Glomerular visceral epithelial cell (primary cell): ENCODE measurements at regions not wholly inside any gene's neighbourhood (a gene's known extent, or its start where the extent isn't known, plus 50 kb on each side); places are given as distances from the start of the nearest gene placed in this dataset.
"Not testable (repeated sequence)": the region's sequence is repeated elsewhere in the genome, so short reads cannot be mapped to it uniquely, and the experiment has no call there.

Experiments
- DNase-seq: peaks from one replicate; pipeline ENCODE4 v3.0.0-alpha.2; 2016; ENCODE audit errors: extremely low spot score

DNA sequence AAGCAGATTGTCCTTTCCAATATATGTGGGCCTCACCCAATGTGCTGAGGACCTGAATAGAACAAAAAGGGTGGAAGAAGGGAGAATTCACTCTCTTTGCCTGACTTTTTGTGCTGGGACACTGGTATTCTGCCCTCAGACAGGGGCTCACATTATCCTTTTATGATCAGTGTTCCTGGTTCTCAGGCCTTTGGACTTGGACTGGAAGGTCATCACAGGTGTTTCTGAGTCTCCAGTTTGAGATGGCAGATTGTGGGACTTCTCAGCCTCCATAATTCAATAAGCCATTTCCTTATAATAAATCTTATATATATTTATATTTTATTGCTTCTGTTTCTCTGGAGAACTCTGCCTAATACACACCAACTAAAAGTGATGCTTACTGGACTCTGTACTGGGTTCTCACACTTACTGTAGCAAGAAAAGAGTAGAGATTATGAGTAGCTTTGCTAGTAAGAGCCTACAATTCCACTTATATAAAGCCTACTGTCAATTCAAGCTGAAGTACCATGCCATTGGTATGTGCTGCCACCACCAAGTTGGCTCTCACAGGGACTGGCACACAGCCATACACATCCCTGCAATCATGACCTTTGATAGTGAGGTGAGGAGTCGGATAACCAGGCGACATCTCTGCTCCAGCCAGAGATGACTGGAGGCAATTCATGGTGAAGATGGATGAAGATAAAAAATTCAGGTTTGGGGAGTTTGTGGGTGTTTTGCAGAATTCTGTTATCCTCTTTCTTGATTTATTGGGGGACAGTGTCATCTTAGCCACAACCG is 130.7 kb upstream of the NR3C1 start:
- peak; percentile 33 for DNase-seq

DNA sequence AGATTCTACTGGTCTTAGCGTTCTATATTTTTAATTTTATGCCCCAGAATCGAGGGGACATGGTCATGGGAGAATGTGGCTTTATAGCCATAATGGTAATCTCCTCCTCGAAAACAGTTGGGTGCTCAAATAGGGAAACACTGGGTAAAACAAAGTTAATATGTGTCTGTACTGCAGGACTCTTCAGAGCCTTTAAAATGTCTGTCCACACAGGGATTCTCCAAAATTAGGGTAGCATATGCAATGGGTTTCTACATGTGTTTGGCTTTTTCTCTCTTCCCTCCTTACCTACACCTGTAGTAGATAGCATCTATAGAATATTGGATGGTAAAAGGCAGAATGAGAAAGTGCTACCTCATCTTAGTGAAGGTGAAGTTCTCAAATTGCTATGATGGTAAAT is 130.0 kb upstream of the NR3C1 start:
- no peak for DNase-seq

DNA sequence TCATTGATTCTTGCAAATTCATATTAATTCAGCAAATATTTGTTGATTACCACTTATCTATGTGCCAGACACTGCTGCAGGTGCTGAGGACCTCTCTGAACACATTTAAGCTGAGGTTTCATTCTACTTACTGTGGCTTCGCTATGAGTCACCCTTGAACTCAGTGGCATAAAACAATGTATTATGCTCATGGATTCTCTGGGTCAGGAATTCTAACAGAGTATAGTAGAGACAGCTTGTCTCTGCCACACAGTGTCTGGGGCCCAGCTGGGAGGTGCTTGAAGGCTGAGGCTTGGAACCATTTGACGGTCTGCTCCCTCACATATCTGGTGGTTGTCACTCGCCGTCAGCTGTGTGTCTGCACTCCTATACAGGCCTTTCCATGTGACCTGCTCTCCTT is 124.3 kb upstream of the NR3C1 start:
- peak; percentile 62 for DNase-seq

DNA sequence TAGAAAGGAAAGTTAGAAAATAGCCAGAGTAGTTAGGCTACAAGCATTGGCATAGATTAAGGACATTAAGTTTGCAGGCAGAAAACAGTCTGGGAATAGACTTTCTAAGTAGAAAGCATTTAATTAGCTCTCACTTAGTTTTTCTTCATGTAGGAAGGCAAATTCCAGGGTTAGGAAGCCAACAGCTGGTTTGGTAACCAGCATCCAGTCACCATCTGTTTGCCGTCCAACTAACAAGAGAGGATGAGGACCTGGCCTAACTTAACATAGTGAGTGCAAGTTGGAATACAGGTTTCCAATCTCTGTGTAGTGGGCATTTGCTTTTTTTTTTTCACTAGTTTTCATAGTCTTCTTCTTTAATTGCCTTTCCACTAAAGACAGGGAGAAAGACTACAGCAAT is 121.7 kb upstream of the NR3C1 start:
- DNase-seq, result no peak

DNA sequence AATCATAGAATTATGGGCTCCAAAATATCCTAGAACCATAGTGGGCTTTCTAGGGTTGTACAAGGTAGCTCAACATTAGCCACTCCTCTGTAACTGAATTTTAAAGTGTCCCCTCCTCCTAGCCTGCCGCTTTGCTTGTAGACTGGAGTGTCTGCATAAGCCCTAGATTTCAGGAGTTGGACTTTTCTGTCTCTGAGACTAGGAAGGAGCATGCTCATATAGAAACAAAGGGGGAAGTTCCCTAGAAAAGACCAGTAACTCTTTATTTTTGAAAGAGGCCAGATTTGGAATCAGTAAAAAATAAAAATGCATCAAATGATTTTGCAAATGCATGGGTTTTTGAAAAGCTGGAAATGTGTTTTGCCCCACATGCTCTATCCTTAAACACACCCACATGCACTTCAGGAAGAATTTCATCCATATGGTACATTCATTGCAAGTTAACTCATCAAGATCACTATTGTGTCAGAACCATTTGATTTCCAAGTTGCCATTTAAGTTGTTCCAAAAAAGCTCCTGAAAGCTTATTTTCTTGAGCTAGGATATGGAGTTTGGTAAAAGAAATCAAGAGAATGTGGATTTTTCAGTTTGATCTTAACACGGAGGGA is 121.0 kb upstream of the NR3C1 start:
- DNase-seq, result no peak

DNA sequence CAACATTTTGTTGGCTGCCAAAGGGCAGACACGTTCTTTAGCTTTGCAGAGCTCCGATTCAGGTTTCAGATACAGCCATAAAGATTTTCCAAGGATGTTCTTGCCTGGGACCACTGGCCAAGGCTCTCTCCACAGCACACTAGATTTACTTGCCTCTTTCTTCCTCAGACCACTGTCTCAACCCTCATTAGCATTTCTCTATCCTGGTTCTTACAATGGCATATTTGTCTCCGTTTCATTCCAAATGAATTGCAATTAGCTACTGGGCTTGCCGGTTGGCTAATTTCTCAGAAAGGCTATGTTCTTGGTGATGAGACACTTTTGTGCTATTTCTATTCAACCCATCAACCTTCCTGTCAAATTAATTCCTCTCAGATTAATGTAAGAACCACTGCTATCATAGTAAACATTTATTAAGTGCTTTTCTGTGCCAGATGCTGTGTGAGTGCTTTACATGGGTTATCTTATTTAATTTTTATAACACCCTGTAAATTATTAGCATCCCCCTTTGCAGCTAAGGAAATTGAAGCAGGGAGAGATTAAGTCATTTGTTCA is 118.4 kb upstream of the NR3C1 start:
- no peak for DNase-seq

DNA sequence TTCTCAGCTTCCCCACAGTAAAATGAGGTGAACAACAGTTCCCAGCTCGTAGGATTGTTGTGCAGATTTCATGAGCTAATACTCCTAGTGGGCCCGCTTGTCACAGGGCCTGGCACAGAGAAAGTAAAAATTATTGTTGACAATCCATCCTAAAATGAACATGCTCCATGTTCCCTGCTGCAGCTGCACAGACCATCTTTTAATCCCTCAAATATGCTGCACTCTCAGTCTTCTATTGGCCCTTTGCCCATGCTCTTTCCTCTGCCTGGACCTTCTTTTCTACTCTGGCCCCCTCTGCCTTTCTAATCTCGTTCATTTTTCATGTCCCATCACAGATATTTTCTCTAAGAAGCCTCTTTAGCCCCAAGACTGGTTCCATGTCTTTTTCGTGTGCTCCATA is 117.7 kb upstream of the NR3C1 start:
- DNase-seq, result no peak

DNA sequence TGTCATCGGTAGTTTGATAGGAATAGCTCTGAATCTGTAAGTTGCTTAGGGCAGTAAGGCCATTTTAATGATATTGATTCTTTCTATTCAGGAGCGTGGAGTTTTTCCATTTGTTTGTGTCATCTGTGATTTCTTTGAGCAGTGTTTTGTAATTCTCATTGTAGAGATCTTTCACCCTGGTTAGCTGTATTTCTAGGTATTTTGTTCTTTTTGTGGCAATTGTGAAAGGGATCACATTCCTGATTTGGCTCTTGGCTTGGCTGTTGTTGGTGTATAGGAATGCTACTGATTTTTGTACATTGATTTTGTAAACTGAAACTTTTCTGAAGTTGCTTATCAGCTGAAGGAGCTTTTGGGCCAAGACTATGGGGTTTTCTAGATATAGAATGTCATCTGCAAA is 115.7 kb upstream of the NR3C1 start:
- not testable (repeated sequence) for DNase-seq

DNA sequence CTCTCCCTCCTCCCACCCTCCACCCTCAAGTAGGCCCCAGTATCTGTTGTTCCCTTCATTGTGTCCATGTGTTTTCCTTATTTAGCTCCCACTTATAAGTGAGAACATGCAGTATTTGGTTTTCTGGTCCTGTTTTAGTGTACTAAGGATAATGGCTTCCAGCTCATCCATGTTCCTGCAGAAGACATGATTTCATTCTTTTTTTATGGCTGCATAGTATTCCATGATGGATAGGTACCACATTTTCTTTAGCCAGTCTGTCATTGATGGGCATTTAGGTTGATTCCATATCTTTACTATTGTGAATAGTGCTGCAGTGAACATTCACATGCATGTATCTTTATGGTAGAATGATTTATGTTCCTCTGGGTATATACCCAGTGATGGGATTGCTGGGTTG is 114.3 kb upstream of the NR3C1 start:
- not testable (repeated sequence) for DNase-seq

DNA sequence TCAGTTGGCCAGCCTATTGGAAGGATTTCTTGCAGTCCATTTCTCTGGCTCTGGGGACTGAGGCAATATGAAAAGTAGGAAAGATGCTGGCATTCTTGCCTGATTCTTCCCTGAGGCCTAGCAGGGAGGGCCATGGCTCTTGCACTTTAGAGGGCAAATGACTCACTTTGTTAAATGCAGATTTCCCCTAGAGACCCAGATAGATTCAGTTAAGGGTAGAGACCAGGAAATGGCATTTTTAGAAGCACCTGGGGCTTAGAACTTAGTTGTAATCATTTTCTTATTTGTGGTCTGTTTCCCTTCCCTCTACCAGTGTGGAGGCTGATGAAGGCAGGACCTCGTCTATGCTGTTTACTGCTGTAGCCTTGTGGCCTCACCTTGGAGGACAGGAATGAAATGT is 112.8 kb upstream of the NR3C1 start:
- DNase-seq, result no peak

DNA sequence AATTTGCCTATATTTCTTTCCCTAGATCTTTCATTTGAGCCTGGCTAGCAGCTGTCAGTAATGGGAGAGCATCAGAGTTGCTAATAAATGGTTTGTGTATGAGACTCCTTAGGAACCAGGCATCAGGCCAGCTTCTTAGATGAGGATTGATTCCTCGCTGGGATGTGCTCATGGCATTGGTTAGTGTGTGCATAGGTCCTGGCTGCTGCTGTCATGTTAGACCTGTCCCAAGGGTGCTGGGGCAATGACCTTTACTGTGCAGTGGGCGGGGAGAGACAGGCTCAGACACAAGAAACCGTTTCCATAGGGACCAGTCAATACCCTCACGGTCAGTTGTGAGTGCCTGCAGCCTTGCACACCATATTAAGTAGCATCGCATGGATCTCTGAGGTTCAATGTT is 112.3 kb upstream of the NR3C1 start:
- DNase-seq, result no peak

DNA sequence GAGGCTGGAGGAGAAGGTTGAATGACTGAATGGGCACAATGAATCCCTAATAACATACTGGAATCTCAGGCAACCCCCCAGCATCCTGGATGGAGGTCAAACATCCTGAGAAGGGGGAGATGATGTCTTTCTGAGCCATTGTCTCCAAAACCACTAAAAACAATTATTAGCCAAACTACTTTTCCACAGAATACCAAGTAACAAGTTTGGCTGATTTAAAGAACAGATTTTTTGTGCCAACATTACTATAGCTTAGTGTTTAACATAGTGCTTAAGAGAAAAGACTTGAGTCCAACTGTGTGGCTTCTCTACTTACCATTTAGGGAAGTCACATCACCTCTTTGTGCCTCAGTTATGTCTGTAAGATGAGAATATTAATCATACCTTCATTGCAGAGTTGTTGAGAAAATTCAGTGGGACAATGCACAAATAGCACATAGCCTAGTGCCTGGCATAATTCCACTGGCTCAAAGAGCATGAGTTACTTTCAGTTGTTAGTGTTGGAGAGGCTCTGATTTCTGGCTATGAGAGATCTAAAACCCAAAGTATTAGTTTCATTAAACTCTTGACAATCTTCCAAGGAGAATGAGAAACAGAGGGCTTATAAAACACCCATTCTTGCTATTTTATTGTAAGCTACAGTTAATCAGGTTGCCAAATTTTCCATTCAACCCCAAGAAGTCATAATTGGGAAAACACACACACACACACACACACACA is 111.3 kb upstream of the NR3C1 start:
- peak; percentile 42 for DNase-seq

DNA sequence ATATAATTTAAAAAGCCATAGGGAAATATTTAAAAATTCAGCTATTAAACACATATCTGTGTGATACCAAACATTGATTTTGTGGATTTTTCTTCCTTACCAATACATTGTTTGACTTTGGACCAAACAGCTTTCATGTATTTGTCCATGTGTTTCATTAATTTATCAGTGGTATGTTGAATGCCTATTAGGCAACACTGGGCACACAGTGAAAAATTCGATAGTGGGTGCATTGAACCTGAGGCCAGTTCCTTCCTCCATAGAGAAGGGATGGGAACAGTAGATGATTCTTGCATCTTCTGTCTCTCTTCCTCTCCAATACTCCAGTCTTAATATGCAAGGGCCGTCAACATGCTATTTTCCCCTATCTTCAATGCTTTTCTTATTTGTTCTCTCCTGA is 110.2 kb upstream of the NR3C1 start:
- DNase-seq, result no peak

DNA sequence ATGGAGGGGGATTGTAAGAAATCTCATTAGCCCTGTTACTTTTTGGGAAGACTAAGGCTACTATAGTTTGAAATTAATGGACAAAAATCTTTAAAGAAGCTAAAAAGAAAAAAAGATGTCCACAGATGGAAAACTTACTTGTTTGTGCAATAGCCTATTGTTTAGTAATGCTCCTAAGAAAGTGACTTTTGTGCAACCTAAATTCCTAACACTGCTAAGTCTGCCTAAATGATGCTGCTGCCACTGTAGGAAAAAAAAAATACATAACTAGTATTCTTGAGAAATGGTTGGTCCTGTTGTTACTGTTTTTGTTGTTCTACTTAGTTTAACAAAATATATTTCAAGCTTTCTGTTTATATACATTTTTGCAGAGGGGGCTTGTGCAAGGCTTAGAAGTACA is 108.2 kb upstream of the NR3C1 start:
- no peak for DNase-seq

DNA sequence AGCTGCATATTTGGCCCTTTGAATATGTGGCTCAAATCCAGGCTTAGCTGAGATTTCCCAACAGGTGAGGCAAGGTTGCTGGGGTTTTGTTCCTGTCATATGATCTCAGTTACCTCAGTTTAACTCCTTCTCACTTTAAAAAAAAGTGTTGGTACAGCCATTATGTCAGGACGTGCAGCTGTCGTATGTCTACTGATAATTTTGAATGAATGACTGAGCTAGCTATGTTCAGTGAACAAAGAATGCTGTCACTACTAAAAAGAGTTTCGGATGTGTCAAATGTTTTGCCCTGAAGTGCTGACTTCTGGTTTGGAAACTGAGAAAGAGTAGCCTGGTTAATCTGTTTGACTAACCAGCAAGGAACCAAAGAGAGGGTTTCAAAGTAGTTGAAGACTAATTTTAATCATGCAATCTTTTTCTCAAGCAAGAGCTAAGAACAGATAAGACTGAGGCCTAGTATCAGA is 106.3 kb upstream of the NR3C1 start:
- no peak for DNase-seq

DNA sequence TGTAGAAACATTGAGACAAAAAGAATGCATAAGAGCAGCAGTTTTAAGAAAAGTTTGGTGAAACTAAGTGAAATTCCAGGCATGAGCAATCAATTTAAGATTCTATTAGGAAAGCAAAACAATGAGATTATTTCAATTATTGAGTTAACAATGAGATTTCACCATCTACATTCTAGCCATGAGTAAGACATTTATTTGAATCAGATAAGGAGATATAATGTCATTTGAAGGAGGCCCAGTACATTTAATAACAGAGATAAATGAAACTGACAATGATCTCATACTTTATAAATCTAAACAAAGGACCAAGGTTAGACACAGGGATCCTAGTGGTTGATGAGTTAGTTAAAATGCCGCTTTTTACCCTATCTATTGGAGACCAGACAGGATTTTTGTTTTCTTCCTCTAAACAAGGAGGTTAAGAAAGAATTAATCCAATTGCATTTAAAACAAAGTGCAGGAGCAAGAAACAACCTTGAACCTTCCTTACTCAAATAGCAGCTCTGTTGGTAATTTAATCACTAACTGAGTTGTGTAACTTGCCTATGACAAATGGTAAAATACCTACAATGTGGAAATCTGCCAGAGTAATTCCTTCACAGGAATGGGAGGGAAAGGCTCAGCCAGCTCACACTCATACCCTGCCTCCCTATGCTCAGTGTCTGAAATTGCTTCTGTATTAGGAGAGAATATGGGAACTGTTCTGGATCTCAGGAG is 103.5 kb upstream of the NR3C1 start:
- DNase-seq, result peak; percentile 88

DNA sequence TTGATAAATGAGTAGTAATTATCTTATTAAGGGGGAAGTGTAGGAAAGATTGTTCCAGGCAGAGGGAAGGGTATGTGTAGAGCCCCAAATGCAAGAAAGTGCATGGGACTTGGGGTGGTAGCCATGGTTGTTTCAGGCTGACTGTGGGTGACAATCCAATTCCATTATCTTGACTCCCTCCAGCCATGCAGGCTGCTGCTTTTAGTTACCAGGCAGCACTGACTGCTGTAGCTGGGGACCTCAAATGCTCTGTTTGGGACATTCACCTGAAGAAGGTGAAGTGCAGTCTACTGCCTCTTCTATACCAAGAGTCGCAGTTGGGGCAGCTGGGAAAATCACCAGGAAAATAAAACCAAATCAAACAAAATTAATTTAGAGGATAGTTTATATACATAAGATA is 102.4 kb upstream of the NR3C1 start:
- DNase-seq, result no peak

DNA sequence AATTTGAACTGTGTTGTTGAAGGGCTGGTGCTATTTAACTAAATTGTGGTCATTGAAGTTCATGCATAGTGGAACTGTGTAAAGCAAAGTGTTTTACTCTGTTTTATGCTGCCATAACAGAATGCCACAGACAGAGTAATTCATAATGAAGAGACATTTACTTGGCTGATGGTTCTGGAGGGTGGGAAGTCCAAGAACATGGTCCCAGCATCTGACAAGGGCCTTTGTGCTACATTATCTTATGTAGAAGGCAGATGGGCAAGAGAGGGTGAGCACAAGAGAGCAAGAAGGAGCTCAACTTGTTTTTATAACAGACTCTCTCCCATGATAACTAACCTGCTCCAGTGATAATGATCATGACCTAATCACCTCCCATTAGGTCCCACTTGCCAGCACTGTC is 101.9 kb upstream of the NR3C1 start:
- DNase-seq, result no peak

DNA sequence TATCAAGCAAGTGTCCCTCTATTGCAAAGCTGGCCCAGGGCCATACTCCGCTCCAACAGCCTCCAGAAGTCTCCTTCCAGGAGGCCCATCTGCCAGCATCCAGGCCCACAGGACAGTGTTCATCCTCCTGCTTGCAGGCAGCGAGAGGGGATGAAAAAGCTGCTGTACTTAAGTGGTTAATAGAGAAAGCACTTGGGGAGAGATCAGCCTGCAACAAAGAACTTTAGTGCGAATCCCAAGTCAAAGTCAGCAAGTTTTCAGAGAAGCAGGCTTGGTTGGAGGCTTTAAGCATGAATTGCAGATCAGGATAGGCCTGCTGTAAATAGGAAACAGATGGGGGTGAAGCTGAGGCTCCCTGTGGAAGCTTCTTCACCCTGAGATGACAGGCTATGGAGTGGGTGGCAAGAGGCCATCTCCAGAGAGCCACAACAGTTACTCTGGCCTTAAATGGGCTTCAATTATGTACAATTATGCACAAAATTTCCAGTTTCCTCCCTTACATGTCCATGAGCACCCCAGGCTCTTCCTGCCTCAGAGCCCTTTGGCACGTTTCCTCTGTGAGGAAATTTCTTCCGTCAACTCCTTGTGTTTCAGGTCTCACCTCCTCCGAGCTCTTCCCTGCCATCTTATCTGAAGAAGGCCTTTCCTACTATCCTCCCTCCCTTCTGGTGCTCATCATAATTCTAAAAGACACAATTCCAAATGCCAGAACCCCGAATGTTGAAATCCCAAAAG is 98.0 kb upstream of the NR3C1 start:
- no peak for DNase-seq

DNA sequence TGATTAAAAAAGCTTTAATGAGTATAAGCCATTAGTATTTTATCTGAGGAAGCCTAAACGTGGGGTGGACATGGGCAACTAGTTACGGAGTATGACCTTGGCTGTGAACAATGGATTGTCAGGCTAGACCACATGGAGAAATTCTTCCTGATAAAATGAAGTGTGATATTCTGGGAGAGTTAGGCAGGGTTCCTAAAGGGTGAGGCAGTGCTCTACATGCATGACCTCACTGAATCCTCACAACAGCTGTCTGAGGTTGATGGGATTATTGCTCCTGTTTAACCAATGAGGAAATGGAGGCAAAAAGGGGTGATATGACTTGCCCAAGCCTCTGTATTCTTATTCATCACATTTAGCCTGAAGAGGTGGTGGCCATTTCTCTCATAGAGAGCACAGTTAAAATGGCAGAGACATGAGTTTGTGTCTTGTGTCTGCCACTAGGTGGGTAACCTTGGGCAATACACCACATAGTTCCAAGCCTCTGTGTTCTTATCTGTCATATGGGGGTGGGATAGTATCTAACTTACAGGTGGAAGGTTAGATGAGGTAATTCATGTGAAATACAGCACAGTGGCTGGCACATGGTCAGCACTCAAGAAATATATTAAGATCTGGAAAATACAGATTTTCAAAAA is 96.1 kb upstream of the NR3C1 start:
- DNase-seq, result no peak

DNA sequence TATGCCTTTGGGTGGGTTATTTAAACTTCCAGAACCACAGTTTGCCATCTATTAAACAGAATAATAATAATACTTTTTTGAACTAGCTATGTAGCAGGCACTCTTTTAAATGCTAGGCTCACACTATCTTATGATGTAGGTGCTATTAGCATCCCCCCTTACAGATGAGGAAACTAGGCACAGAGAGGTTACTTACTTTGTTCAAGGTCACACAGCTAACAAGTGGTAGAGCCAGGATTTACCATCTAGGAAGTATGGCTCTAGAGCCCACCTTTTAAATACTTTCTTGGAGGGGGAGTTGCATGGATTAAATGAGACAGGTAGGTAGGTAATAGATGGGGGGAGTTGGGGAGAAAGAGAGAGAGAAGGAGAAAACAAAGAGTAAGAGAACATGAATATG is 95.3 kb upstream of the NR3C1 start:
- no peak for DNase-seq
